ENCODE measurements at regions not wholly inside any gene's neighbourhood (a gene's known extent, or its start where the extent isn't known, plus 50 kb on each side); places are given as distances from the start of the nearest gene placed in this dataset.

- no peaks in the 10 kb centered on the region for H3K4me1 ChIP-seq
- H3K9me3 ChIP-seq: no peaks in the 10 kb centered on the region
- H3K36me3 ChIP-seq: peaks cover 4% of the 10 kb centered on the region
- H3K4me3 ChIP-seq: no peak overlapping the region
- no peak for DNase-seq (ENCODE audit: low spot score in 2 of 2)
- TF ChIP-seq POLR2A (IDR thresholded peaks at IDR 0.05) (no peak), POLR2AphosphoS5 (IDR thresholded peaks at IDR 0.05) (no peak)
- TF ChIP-seq, protein P1, sequence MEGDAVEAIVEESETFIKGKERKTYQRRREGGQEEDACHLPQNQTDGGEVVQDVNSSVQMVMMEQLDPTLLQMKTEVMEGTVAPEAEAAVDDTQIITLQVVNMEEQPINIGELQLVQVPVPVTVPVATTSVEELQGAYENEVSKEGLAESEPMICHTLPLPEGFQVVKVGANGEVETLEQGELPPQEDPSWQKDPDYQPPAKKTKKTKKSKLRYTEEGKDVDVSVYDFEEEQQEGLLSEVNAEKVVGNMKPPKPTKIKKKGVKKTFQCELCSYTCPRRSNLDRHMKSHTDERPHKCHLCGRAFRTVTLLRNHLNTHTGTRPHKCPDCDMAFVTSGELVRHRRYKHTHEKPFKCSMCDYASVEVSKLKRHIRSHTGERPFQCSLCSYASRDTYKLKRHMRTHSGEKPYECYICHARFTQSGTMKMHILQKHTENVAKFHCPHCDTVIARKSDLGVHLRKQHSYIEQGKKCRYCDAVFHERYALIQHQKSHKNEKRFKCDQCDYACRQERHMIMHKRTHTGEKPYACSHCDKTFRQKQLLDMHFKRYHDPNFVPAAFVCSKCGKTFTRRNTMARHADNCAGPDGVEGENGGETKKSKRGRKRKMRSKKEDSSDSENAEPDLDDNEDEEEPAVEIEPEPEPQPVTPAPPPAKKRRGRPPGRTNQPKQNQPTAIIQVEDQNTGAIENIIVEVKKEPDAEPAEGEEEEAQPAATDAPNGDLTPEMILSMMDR (IDR thresholded peaks at IDR 0.05): no peak
- H3K27ac ChIP-seq: no peak overlapping the region
- intact Hi-C loops (cut with DNase I; ENCODE audit: low total_unique reads): no loop called here
- no peaks in the 10 kb centered on the region for H3K27me3 ChIP-seq
These were observed 80.3 kb upstream of the DPH5 start for GRCh38 chr1:101105877-101106276.

GRCh38 chr1:101102426-101103156 is 77.0 kb upstream of the DPH5 start:
- DNase-seq (ENCODE audit: low spot score in 2 of 2): no peak
- H3K4me3 ChIP-seq: no peak overlapping the region
- TF ChIP-seq, protein P1 (IDR thresholded peaks at IDR 0.05): no peak
- TF ChIP-seq POLR2AphosphoS5 (IDR thresholded peaks at IDR 0.05) (no peak), POLR2A (IDR thresholded peaks at IDR 0.05) (no peak)
- no peaks in the 10 kb centered on the region for H3K9me3 ChIP-seq
- H3K36me3 ChIP-seq: peaks cover 4% of the 10 kb centered on the region
- intact Hi-C loops (cut with DNase I; ENCODE audit: low total_unique reads): no loop called here
- no peaks in the 10 kb centered on the region for H3K4me1 ChIP-seq
- H3K27me3 ChIP-seq: no peaks in the 10 kb centered on the region
- no peak overlapping the region for H3K27ac ChIP-seq

- H3K27ac ChIP-seq: no peak overlapping the region
- TF ChIP-seq, protein P1 (IDR thresholded peaks at IDR 0.05): no peak
- TF ChIP-seq POLR2A (IDR thresholded peaks at IDR 0.05): no peak
- TF ChIP-seq POLR2AphosphoS5 (IDR thresholded peaks at IDR 0.05): no peak
- intact Hi-C loops (cut with DNase I; ENCODE audit: low total_unique reads): no loop called here
- H3K4me3 ChIP-seq: no peak overlapping the region
- H3K4me1 ChIP-seq: no peaks in the 10 kb centered on the region
- no peaks in the 10 kb centered on the region for H3K9me3 ChIP-seq
- H3K27me3 ChIP-seq: no peaks in the 10 kb centered on the region
- DNase-seq (ENCODE audit: low spot score in 2 of 2): no peak
- peaks cover 4% of the 10 kb centered on the region for H3K36me3 ChIP-seq
These were observed 75.8 kb upstream of the DPH5 start for GRCh38 chr1:101101360-101101759.

GRCh38 chr1:101100674-101101073 is 75.1 kb upstream of the DPH5 start:
- Histone ChIP-seq H3K4me3 (no peak overlapping the region), H3K36me3 (peaks cover 4% of the 10 kb centered on the region), H3K27me3 (no peaks in the 10 kb centered on the region), H3K4me1 (no peaks in the 10 kb centered on the region), H3K27ac (no peak overlapping the region), H3K9me3 (no peaks in the 10 kb centered on the region)
- no peak for TF ChIP-seq POLR2AphosphoS5 (IDR thresholded peaks at IDR 0.05)
- TF ChIP-seq POLR2A (IDR thresholded peaks at IDR 0.05): no peak
- TF ChIP-seq, protein P1 (IDR thresholded peaks at IDR 0.05): no peak
- DNase-seq (ENCODE audit: low spot score in 2 of 2): no peak
- intact Hi-C loops (cut with DNase I; ENCODE audit: low total_unique reads): no loop called here

DNA sequence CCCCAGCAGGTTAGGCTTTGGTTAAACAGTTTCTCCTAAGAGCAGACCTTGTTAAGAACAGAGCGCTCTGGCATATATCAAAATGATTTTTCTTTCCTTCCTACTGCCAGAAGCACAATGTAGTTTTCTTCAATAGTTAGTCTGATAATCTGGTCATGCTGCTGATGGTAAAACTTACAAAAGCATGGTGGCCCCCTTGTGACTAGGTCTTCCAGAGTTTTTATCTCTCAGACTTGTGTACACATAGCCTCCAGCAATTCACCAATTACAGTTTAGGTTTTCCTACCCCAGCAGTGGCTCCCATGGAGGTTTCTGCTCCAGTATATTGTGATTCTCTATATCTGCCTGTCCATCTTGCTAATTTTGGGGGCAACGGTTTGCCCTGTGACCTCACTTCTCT is 73.3 kb upstream of the DPH5 start:
- TF ChIP-seq POLR2A (IDR thresholded peaks at IDR 0.05) (no peak), POLR2AphosphoS5 (IDR thresholded peaks at IDR 0.05) (no peak)
- TF ChIP-seq, protein P1 (IDR thresholded peaks at IDR 0.05): no peak
- no peak for DNase-seq (ENCODE audit: low spot score in 2 of 2)
- Histone ChIP-seq H3K27me3 (no peaks in the 10 kb centered on the region), H3K4me3 (no peak overlapping the region), H3K36me3 (no peaks in the 10 kb centered on the region), H3K4me1 (no peaks in the 10 kb centered on the region), H3K9me3 (no peaks in the 10 kb centered on the region), H3K27ac (no peak overlapping the region)
- intact Hi-C loops (cut with DNase I; ENCODE audit: low total_unique reads): no loop called here
